Naive thymus-derived CD8-positive, alpha-beta T cell (primary cell): ENCODE measurements at regions not wholly inside any gene's neighbourhood (a gene's known extent, or its start where the extent isn't known, plus 50 kb on each side); places are given as distances from the start of the nearest gene placed in this dataset.
A peak's percentile ranks its signal among the peaks of the same experiment; 100 is the strongest.

Source experiments
- ATAC-seq, 2 donors: fragments of 150-1000 bp; cut with Tn5 transposase in 1 of 2; sonication (Bioruptor Pico), chemical (Tn5 transposase) in 1 of 2; 1 replicate in 1 of 2; 2 replicates in 1 of 2; pipeline ENCODE4 v1.10.0; 2021; ENCODE audit warnings: mild to moderate bottlenecking in 2 of 2, moderate library complexity in 2 of 2
- POLR2A ChIA-PET: fragments of 350-600 bp; sonication (Branson Sonifier 250); formaldehyde crosslinking; loops from one replicate; lab custom pipeline; 2021; ENCODE audit warnings: antibody characterized with exemption; lab: Charles Lee
- DNase-seq, 10 donors: peaks; one replicate each; pipeline versions ENCODE4 v3.0.0 to v3.0.0-alpha.2; 2020 to 2022
- H3K27ac Mint-ChIP-seq, 10 donors: one replicate each; pipeline ENCODE4 v1.8.0; 2020 to 2022; ENCODE audit warnings: mild to moderate bottlenecking in 10 of 10, mixed read lengths in 10 of 10, moderate library complexity in 4 of 10, inconsistent platforms in 1 of 10
- H3K27me3 Mint-ChIP-seq, 5 donors: one replicate each; pipeline ENCODE4 v1.8.0; 2021 to 2022; ENCODE audit warnings: mixed read lengths in 5 of 5
- H3K36me3 Mint-ChIP-seq, 3 donors: one replicate each; pipeline ENCODE4 v1.8.0; 2020 to 2022; ENCODE audit warnings: mixed read lengths in 3 of 3, mild to moderate bottlenecking in 2 of 3, inconsistent platforms in 1 of 3
- H3K4me1 Mint-ChIP-seq, 4 donors: one replicate each; pipeline ENCODE4 v1.8.0; 2021 to 2022; ENCODE audit warnings: mixed read lengths in 4 of 4
- H3K4me3 Mint-ChIP-seq, 10 donors: one replicate each; pipeline ENCODE4 v1.8.0; 2020 to 2022; ENCODE audit warnings: mild to moderate bottlenecking in 10 of 10, mixed read lengths in 10 of 10, moderate library complexity in 6 of 10, inconsistent platforms in 1 of 10
- H3K9me3 Mint-ChIP-seq, 9 donors: one replicate each; pipeline ENCODE4 v1.8.0; 2020 to 2022; ENCODE audit warnings: mixed read lengths in 9 of 9, mild to moderate bottlenecking in 3 of 9, inconsistent platforms in 1 of 9, moderate library complexity in 1 of 9

GRCh38 chr19:32124585-32124984 lies 220.8 kb upstream of the ZNF507 start:
- no peak overlapping the region for H3K27ac Mint-ChIP-seq
- POLR2A ChIA-PET, result no interaction called here
- DNase-seq (no peak), ATAC-seq (no peak)
- peaks cover 0 to 14% (median 3%) of the 10 kb centered on the region in 9 donors for H3K9me3 Mint-ChIP-seq
- H3K36me3 Mint-ChIP-seq, result peaks cover 0 to 11% (median 0%) of the 10 kb centered on the region in 3 donors
- H3K4me3 Mint-ChIP-seq, result no peak overlapping the region
- no peaks in the 10 kb centered on the region for H3K4me1 Mint-ChIP-seq
- H3K27me3 Mint-ChIP-seq, result peaks cover 5 to 46% (median 18%) of the 10 kb centered on the region in 5 donors

GRCh38 chr19:32129141-32129540 lies 216.3 kb upstream of the ZNF507 start:
- Mint-ChIP-seq H3K4me1 (no peaks in the 10 kb centered on the region), H3K27me3 (peaks cover 0 to 25% (median 9%) of the 10 kb centered on the region in 5 donors), H3K36me3 (no peaks in the 10 kb centered on the region), H3K4me3 (no peak overlapping the region), H3K9me3 (peaks cover 0 to 4% (median 0%) of the 10 kb centered on the region in 9 donors), H3K27ac (no peak overlapping the region)
- DNase-seq (no peak), ATAC-seq (no peak)
- POLR2A ChIA-PET, result no interaction called here

GRCh38 chr19:32130332-32130731 lies 215.1 kb upstream of the ZNF507 start:
- POLR2A ChIA-PET, result no interaction called here
- DNase-seq (no peak), ATAC-seq (no peak)
- peaks cover 0 to 4% (median 0%) of the 10 kb centered on the region in 9 donors for H3K9me3 Mint-ChIP-seq
- H3K4me3 Mint-ChIP-seq, result no peak overlapping the region
- H3K27ac Mint-ChIP-seq, result no peak overlapping the region
- peaks cover 0 to 20% (median 5%) of the 10 kb centered on the region in 5 donors for H3K27me3 Mint-ChIP-seq
- H3K4me1 Mint-ChIP-seq, result no peaks in the 10 kb centered on the region
- H3K36me3 Mint-ChIP-seq, result no peaks in the 10 kb centered on the region

GRCh38 chr19:32131005-32131404 lies 214.4 kb upstream of the ZNF507 start:
- POLR2A ChIA-PET, result no interaction called here
- Mint-ChIP-seq H3K9me3 (peaks cover 0 to 5% (median 0%) of the 10 kb centered on the region in 9 donors), H3K4me3 (no peak overlapping the region), H3K36me3 (no peaks in the 10 kb centered on the region), H3K27me3 (peaks cover 0 to 16% (median 5%) of the 10 kb centered on the region in 5 donors), H3K4me1 (no peaks in the 10 kb centered on the region), H3K27ac (no peak overlapping the region)
- ATAC-seq (no peak), DNase-seq (no peak)

- no peak overlapping the region for H3K4me3 Mint-ChIP-seq
- no peaks in the 10 kb centered on the region for H3K4me1 Mint-ChIP-seq
- peaks cover 0 to 8% (median 0%) of the 10 kb centered on the region in 5 donors for H3K27me3 Mint-ChIP-seq
- H3K9me3 Mint-ChIP-seq, result peaks cover 0 to 9% (median 0%) of the 10 kb centered on the region in 9 donors
- ATAC-seq, result no peak
- POLR2A ChIA-PET, result no interaction called here
- no peak for DNase-seq
- no peaks in the 10 kb centered on the region for H3K36me3 Mint-ChIP-seq
- no peak overlapping the region for H3K27ac Mint-ChIP-seq
Observed at GRCh38 chr19:32138416-32138815, 207.0 kb upstream of the ZNF507 start.

GRCh38 chr19:32141840-32142511 lies 203.4 kb upstream of the ZNF507 start:
- Mint-ChIP-seq H3K9me3 (peaks cover 0 to 20% (median 13%) of the 10 kb centered on the region in 9 donors), H3K36me3 (peaks cover 0 to 16% (median 2%) of the 10 kb centered on the region in 3 donors), H3K27me3 (peaks cover 0 to 23% (median 0%) of the 10 kb centered on the region in 5 donors), H3K27ac (no peak overlapping the region), H3K4me3 (no peak overlapping the region), H3K4me1 (no peaks in the 10 kb centered on the region)
- DNase-seq (no peak), ATAC-seq (no peak)
- POLR2A ChIA-PET, result no interaction called here

GRCh38 chr19:32146664-32147063 lies 198.7 kb upstream of the ZNF507 start:
- Mint-ChIP-seq H3K36me3 (peaks cover 0 to 43% (median 9%) of the 10 kb centered on the region in 3 donors), H3K9me3 (peaks cover 14 to 55% (median 35%) of the 10 kb centered on the region in 9 donors), H3K4me1 (no peaks in the 10 kb centered on the region), H3K27ac (no peak overlapping the region), H3K4me3 (no peak overlapping the region), H3K27me3 (peaks cover 0 to 23% (median 0%) of the 10 kb centered on the region in 5 donors)
- POLR2A ChIA-PET, result no interaction called here
- DNase-seq, result no peak
- ATAC-seq, result no peak

GRCh38 chr19:32150605-32151004 lies 194.8 kb upstream of the ZNF507 start:
- ATAC-seq (no peak), DNase-seq (no peak)
- peaks cover 14 to 53% (median 30%) of the 10 kb centered on the region in 9 donors for H3K9me3 Mint-ChIP-seq
- peaks cover 0 to 38% (median 9%) of the 10 kb centered on the region in 3 donors for H3K36me3 Mint-ChIP-seq
- H3K4me1 Mint-ChIP-seq, result no peaks in the 10 kb centered on the region
- peaks cover 0 to 6% (median 1%) of the 10 kb centered on the region in 5 donors for H3K27me3 Mint-ChIP-seq
- POLR2A ChIA-PET, result no interaction called here
- no peak overlapping the region for H3K4me3 Mint-ChIP-seq
- H3K27ac Mint-ChIP-seq, result no peak overlapping the region

- no peak overlapping the region for H3K4me3 Mint-ChIP-seq
- ATAC-seq (no peak), DNase-seq (no peak)
- H3K9me3 Mint-ChIP-seq, result peaks cover 1 to 42% (median 11%) of the 10 kb centered on the region in 9 donors
- H3K4me1 Mint-ChIP-seq, result no peaks in the 10 kb centered on the region
- no peak overlapping the region for H3K27ac Mint-ChIP-seq
- peaks cover 0 to 12% (median 2%) of the 10 kb centered on the region in 3 donors for H3K36me3 Mint-ChIP-seq
- POLR2A ChIA-PET, result no interaction called here
- peaks cover 0 to 6% (median 1%) of the 10 kb centered on the region in 5 donors for H3K27me3 Mint-ChIP-seq
Observed at GRCh38 chr19:32154418-32154817, 191.0 kb upstream of the ZNF507 start.

GRCh38 chr19:32164384-32164992 lies 180.9 kb upstream of the ZNF507 start:
- H3K27ac Mint-ChIP-seq, result no peak overlapping the region
- ATAC-seq, result no peak
- H3K9me3 Mint-ChIP-seq, result peaks cover 0 to 16% (median 6%) of the 10 kb centered on the region in 9 donors
- H3K27me3 Mint-ChIP-seq, result peaks cover 5 to 36% (median 20%) of the 10 kb centered on the region in 5 donors
- H3K4me1 Mint-ChIP-seq, result no peaks in the 10 kb centered on the region
- POLR2A ChIA-PET, result no interaction called here
- H3K4me3 Mint-ChIP-seq, result no peak overlapping the region
- DNase-seq, result no peak
- H3K36me3 Mint-ChIP-seq, result peaks cover 0 to 5% (median 0%) of the 10 kb centered on the region in 3 donors

GRCh38 chr19:32165141-32165540 lies 180.3 kb upstream of the ZNF507 start:
- peaks cover 0 to 9% (median 2%) of the 10 kb centered on the region in 9 donors for H3K9me3 Mint-ChIP-seq
- no peak overlapping the region for H3K27ac Mint-ChIP-seq
- ATAC-seq (no peak), DNase-seq (no peak)
- H3K27me3 Mint-ChIP-seq, result peaks cover 5 to 36% (median 17%) of the 10 kb centered on the region in 5 donors
- POLR2A ChIA-PET, result no interaction called here
- H3K36me3 Mint-ChIP-seq, result no peaks in the 10 kb centered on the region
- no peak overlapping the region for H3K4me3 Mint-ChIP-seq
- no peaks in the 10 kb centered on the region for H3K4me1 Mint-ChIP-seq

GRCh38 chr19:32165750-32166149 lies 179.7 kb upstream of the ZNF507 start:
- DNase-seq (no peak), ATAC-seq (no peak)
- peaks cover 0 to 9% (median 2%) of the 10 kb centered on the region in 9 donors for H3K9me3 Mint-ChIP-seq
- H3K4me1 Mint-ChIP-seq, result no peaks in the 10 kb centered on the region
- H3K36me3 Mint-ChIP-seq, result no peaks in the 10 kb centered on the region
- peaks cover 5 to 36% (median 21%) of the 10 kb centered on the region in 5 donors for H3K27me3 Mint-ChIP-seq
- H3K27ac Mint-ChIP-seq, result no peak overlapping the region
- POLR2A ChIA-PET, result no interaction called here
- no peak overlapping the region for H3K4me3 Mint-ChIP-seq

- H3K27ac Mint-ChIP-seq, result peak overlapping the region in 1 of 10 donors; percentile 26
- no peaks in the 10 kb centered on the region for H3K4me1 Mint-ChIP-seq
- H3K4me3 Mint-ChIP-seq, result no peak overlapping the region
- no peaks in the 10 kb centered on the region for H3K36me3 Mint-ChIP-seq
- POLR2A ChIA-PET, result no interaction called here
- DNase-seq (no peak), ATAC-seq (no peak)
- H3K27me3 Mint-ChIP-seq, result peaks cover 5 to 36% (median 21%) of the 10 kb centered on the region in 5 donors
- peaks cover 0 to 4% (median 0%) of the 10 kb centered on the region in 9 donors for H3K9me3 Mint-ChIP-seq
Observed at GRCh38 chr19:32166238-32166637, 179.2 kb upstream of the ZNF507 start.
